OCI-LY7 (cell line): ENCODE measurements at regions not wholly inside any gene's neighbourhood (a gene's known extent, or its start where the extent isn't known, plus 50 kb on each side); places are given as distances from the start of the nearest gene placed in this dataset.

Experiments used
- CTCF ChIP-seq: fragments of 200-600 bp; sonication (generic); conservative IDR thresholded peaks from 2 replicates; pipeline ENCODE4 v1.5.1; 2014; ENCODE audit warnings: mild to moderate bottlenecking, antibody characterized with exemption, low read length, moderate library complexity, mixed read lengths
- EZH2phosphoT487 ChIP-seq: fragments of 200-600 bp; sonication (generic); IDR thresholded peaks from 2 replicates; pipeline ENCODE4 v1.6.1; 2018; ENCODE audit warnings: low read depth, borderline replicate concordance, mild to moderate bottlenecking, mixed run types, antibody characterized with exemption, low read length, moderate library complexity, mixed read lengths

- TF ChIP-seq CTCF (no peak), EZH2phosphoT487 (no peak)
These were observed 946.9 kb downstream of the EPHA3 start for GRCh38 chr3:90054311-90054710.
